22Rv1 (cell line): ENCODE measurements at regions not wholly inside any gene's neighbourhood (a gene's known extent, or its start where the extent isn't known, plus 50 kb on each side); places are given as distances from the start of the nearest gene placed in this dataset.

Experiments used
- H3K27ac ChIP-seq: fragments of 450-650 bp; 2 replicates; pipeline ENCODE4 v1.5.1; 2017
- CTCF ChIP-seq: fragments of 450-650 bp; IDR thresholded peaks from 2 replicates; pipeline ENCODE4 v1.5.1; 2017; ENCODE audit warnings: mild to moderate bottlenecking
- ZFX ChIP-seq: fragments of 450-650 bp; IDR thresholded peaks from 2 replicates; pipeline ENCODE4 v1.6.1; 2017; ENCODE audit warnings: antibody characterized with exemption, borderline replicate concordance

- TF ChIP-seq CTCF (no peak), ZFX (no peak)
Measured at GRCh38 chr6:88477413-88477812, 311.3 kb upstream of the CNR1 start.

GRCh38 chr6:88476388-88476787 lies 310.2 kb upstream of the CNR1 start:
- H3K27ac ChIP-seq, result no peak overlapping the region

More at GRCh38 chr6:88477413-88477812, 311.3 kb upstream of the CNR1 start:
- H3K27ac ChIP-seq, result no peak overlapping the region

GRCh38 chr6:88474720-88475119 lies 308.6 kb upstream of the CNR1 start:
- TF ChIP-seq ZFX, result no peak
- no peak for TF ChIP-seq CTCF

More at GRCh38 chr6:88476388-88476787, 310.2 kb upstream of the CNR1 start:
- TF ChIP-seq CTCF (no peak), ZFX (no peak)

GRCh38 chr6:88473589-88473988 lies 307.4 kb upstream of the CNR1 start:
- no peak for TF ChIP-seq CTCF
- TF ChIP-seq ZFX, result no peak
- no peak overlapping the region for H3K27ac ChIP-seq

More at GRCh38 chr6:88474720-88475119, 308.6 kb upstream of the CNR1 start:
- H3K27ac ChIP-seq, result no peak overlapping the region

- no peak overlapping the region for H3K27ac ChIP-seq
- no peak for TF ChIP-seq CTCF
- no peak for TF ChIP-seq ZFX
Measured at GRCh38 chr6:88472851-88473525, 306.8 kb upstream of the CNR1 start.

- no peak for TF ChIP-seq CTCF
- no peak for TF ChIP-seq ZFX
- H3K27ac ChIP-seq, result no peak overlapping the region
Measured at GRCh38 chr6:88459643-88460042, 293.5 kb upstream of the CNR1 start.

GRCh38 chr6:88459189-88459588 lies 293.0 kb upstream of the CNR1 start:
- no peak overlapping the region for H3K27ac ChIP-seq
- no peak for TF ChIP-seq ZFX
- no peak for TF ChIP-seq CTCF
